Left lung (tissue), 4 donors: ENCODE measurements at regions not wholly inside any gene's neighbourhood (a gene's known extent, or its start where the extent isn't known, plus 50 kb on each side); places are given as distances from the start of the nearest gene placed in this dataset.
"Not testable (repeated sequence)": the region's sequence is repeated elsewhere in the genome, so short reads cannot be mapped to it uniquely, and the experiment has no call there.

Source experiments
- ATAC-seq: fragments of 200-7000 bp; cut with Tn5 transposase; one replicate; pipeline ENCODE4 v1.9.1; 2020; ENCODE audit warnings: moderate library complexity
- DNase-seq, 4 donors: peaks; one replicate each; pipeline ENCODE4 v3.0.0-alpha.2; 2013 to 2020
- H3K27ac ChIP-seq, 2 donors: fragments of 200-600 bp; sonication (generic) in 1 of 2; one replicate each; pipeline versions ENCODE4 v1.5.0 to v1.8.0; 2020 to 2021
- H3K27me3 ChIP-seq, 2 donors: fragments of 200-600 bp; sonication (generic) in 1 of 2; one replicate each; pipeline versions ENCODE4 v1.5.0 to v1.8.0; 2020 to 2021
- H3K36me3 ChIP-seq, 2 donors: fragments of 200-600 bp; sonication (generic) in 1 of 2; one replicate each; pipeline versions ENCODE4 v1.5.0 to v1.8.0; 2020 to 2021
- H3K4me1 ChIP-seq, 2 donors: fragments of 200-600 bp; one replicate each; pipeline ENCODE4 v1.8.0; 2021
- H3K4me3 ChIP-seq, 2 donors: fragments of 200-600 bp; sonication (generic) in 1 of 2; one replicate each; pipeline versions ENCODE4 v1.5.0 to v1.8.0; 2020 to 2021; ENCODE audit warnings: mild to moderate bottlenecking in 1 of 2
- H3K9me3 ChIP-seq, 2 donors: fragments of 200-600 bp; sonication (generic) in 1 of 2; one replicate each; pipeline versions ENCODE4 v1.5.0 to v1.8.0; 2020 to 2021
- CTCF ChIP-seq, 2 donors: fragments of 200-600 bp; sonication (generic) in 1 of 2; IDR thresholded peaks; one replicate each; pipeline versions ENCODE4 v1.5.0 to v1.8.0; 2021; ENCODE audit warnings: antibody characterized with exemption in 2 of 2
- intact Hi-C, 2 donors: fragments of 100-400 bp; cut with DNase I; formaldehyde crosslinking; loops; one replicate each; pipeline versions ENCODE4 v1.11.2 to v1.14.2; 2022
- donor health status: DM: no; HTN: yes; CAD: no.
- donor health status: DM: no; HTN: no; CAD: no.

- intact Hi-C loops = no loop called here
- TF ChIP-seq CTCF (IDR thresholded peaks at IDR 0.05) = no peak
- ATAC-seq = no peak
Measured at GRCh38 chr4:75169427-75169826, 236.5 kb downstream of the PARM1 start.

GRCh38 chr4:75169020-75169419, 236.1 kb downstream of the PARM1 start:
- no peak for DNase-seq
- no peaks in the 10 kb centered on the region for H3K36me3 ChIP-seq
- peaks cover 0 to 14% of the 10 kb centered on the region in 2 donors for H3K9me3 ChIP-seq
- no peak for TF ChIP-seq CTCF (IDR thresholded peaks at IDR 0.05)
- H3K27ac ChIP-seq = no peak overlapping the region
- H3K4me1 ChIP-seq = no peaks in the 10 kb centered on the region
- no peak for ATAC-seq
- no peaks in the 10 kb centered on the region for H3K27me3 ChIP-seq
- H3K4me3 ChIP-seq = no peak overlapping the region
- intact Hi-C loops = no loop called here

More at GRCh38 chr4:75169427-75169826, 236.5 kb downstream of the PARM1 start:
- no peak overlapping the region for H3K27ac ChIP-seq
- no peaks in the 10 kb centered on the region for H3K27me3 ChIP-seq
- H3K4me1 ChIP-seq = no peaks in the 10 kb centered on the region
- no peak overlapping the region for H3K4me3 ChIP-seq
- DNase-seq = no peak
- H3K9me3 ChIP-seq = peaks cover 0 to 14% of the 10 kb centered on the region in 2 donors
- no peaks in the 10 kb centered on the region for H3K36me3 ChIP-seq

GRCh38 chr4:75168548-75168947, 235.6 kb downstream of the PARM1 start:
- TF ChIP-seq CTCF (IDR thresholded peaks at IDR 0.05) = no peak
- DNase-seq (no peak), ATAC-seq (no peak)
- H3K27ac ChIP-seq = no peak overlapping the region
- H3K36me3 ChIP-seq = no peaks in the 10 kb centered on the region
- peaks cover 0 to 14% of the 10 kb centered on the region in 2 donors for H3K9me3 ChIP-seq
- no peak overlapping the region for H3K4me3 ChIP-seq
- no peaks in the 10 kb centered on the region for H3K27me3 ChIP-seq
- no peaks in the 10 kb centered on the region for H3K4me1 ChIP-seq
- intact Hi-C loops = no loop called here

- H3K4me1 ChIP-seq, H3K36me3 ChIP-seq, intact Hi-C loops, ATAC-seq, H3K27ac ChIP-seq, H3K27me3 ChIP-seq, DNase-seq, H3K4me3 ChIP-seq: not testable (repeated sequence)
- peaks cover 0 to 14% of the 10 kb centered on the region in 2 donors for H3K9me3 ChIP-seq
Measured at GRCh38 chr4:75165100-75165499, 232.2 kb downstream of the PARM1 start.

- ATAC-seq (peak; percentile 37), DNase-seq (no peak)
- Histone ChIP-seq H3K36me3 (no peaks in the 10 kb centered on the region), H3K9me3 (peaks cover 0 to 29% of the 10 kb centered on the region in 2 donors), H3K27me3 (no peaks in the 10 kb centered on the region), H3K27ac (no peak overlapping the region), H3K4me3 (no peak overlapping the region), H3K4me1 (no peaks in the 10 kb centered on the region)
- intact Hi-C loops = no loop called here
- no peak for TF ChIP-seq CTCF (IDR thresholded peaks at IDR 0.05)
Measured at GRCh38 chr4:75158451-75158850, 225.5 kb downstream of the PARM1 start.

- ATAC-seq (no peak), DNase-seq (no peak)
- TF ChIP-seq CTCF (IDR thresholded peaks at IDR 0.05) = no peak
- Histone ChIP-seq H3K27ac (no peak overlapping the region), H3K36me3 (no peaks in the 10 kb centered on the region), H3K4me1 (no peaks in the 10 kb centered on the region), H3K4me3 (no peak overlapping the region), H3K9me3 (peaks cover 0 to 31% of the 10 kb centered on the region in 2 donors), H3K27me3 (no peaks in the 10 kb centered on the region)
- intact Hi-C loops = no loop called here
Measured at GRCh38 chr4:75154994-75155393, 222.1 kb downstream of the PARM1 start.
